Heart left ventricle (tissue), 16 donors: ENCODE measurements at regions not wholly inside any gene's neighbourhood (a gene's known extent, or its start where the extent isn't known, plus 50 kb on each side); places are given as distances from the start of the nearest gene placed in this dataset.

ENCODE experiments used
- ATAC-seq, 4 donors: fragments of 200-7000 bp; cut with Tn5 transposase; one replicate each; pipeline ENCODE4 v1.9.1; 2020 to 2022; ENCODE audit warnings: moderate library complexity in 4 of 4, mild to moderate bottlenecking in 3 of 4, moderate number of reproducible peaks in 1 of 4
- DNase-seq, 5 donors: peaks; one replicate each; pipeline ENCODE4 v3.0.0-alpha.2; 2020
- H3K27ac ChIP-seq, 12 donors: fragments of 200-600 bp; sonication (generic) in 4 of 12; one replicate each; pipeline versions ENCODE4 v1.5.0 to v1.8.0; 2016 to 2022; ENCODE audit warnings: mild to moderate bottlenecking in 2 of 12
- H3K27me3 ChIP-seq, 9 donors: fragments of 200-600 bp; sonication (generic) in 2 of 9; one replicate each; pipeline versions ENCODE4 v1.5.1 to v1.8.0; 2016 to 2022; ENCODE audit warnings: mild to moderate bottlenecking in 3 of 9
- H3K36me3 ChIP-seq, 9 donors: fragments of 200-600 bp; sonication (generic) in 2 of 9; one replicate each; pipeline versions ENCODE4 v1.5.0 to v1.8.0; 2018 to 2022; ENCODE audit warnings: mild to moderate bottlenecking in 2 of 9
- H3K4me1 ChIP-seq, 12 donors: fragments of 200-600 bp; sonication (generic) in 4 of 12; one replicate each; pipeline versions ENCODE4 v1.5.0 to v1.8.0; 2016 to 2022; ENCODE audit warnings: mild to moderate bottlenecking in 3 of 12
- H3K4me3 ChIP-seq, 12 donors: fragments of 200-600 bp; sonication (generic) in 4 of 12; one replicate each; pipeline versions ENCODE4 v1.5.0 to v1.8.0; 2017 to 2022; ENCODE audit warnings: mild to moderate bottlenecking in 9 of 12, moderate library complexity in 4 of 12
- H3K9me3 ChIP-seq, 12 donors: fragments of 200-600 bp; sonication (generic) in 4 of 12; one replicate each; pipeline versions ENCODE4 v1.5.0 to v1.8.0; 2016 to 2022; ENCODE audit warnings: mild to moderate bottlenecking in 1 of 12
- CTCF ChIP-seq, 12 donors: fragments of 200-600 bp; sonication (generic) in 4 of 12; IDR thresholded peaks; one replicate each; pipeline versions ENCODE4 v1.5.0 to v1.8.0; 2018 to 2022; ENCODE audit warnings: antibody characterized with exemption in 12 of 12, mild to moderate bottlenecking in 5 of 12
- POLR2A ChIP-seq, 2 donors: fragments of 450-650 bp; IDR thresholded peaks; one replicate each; pipeline ENCODE4 v1.6.1; 2017; ENCODE audit warnings: antibody characterized with exemption in 2 of 2, mild to moderate bottlenecking in 2 of 2, moderate library complexity in 2 of 2
- WGBS, 4 donors: extraction: QIAGEN DNeasy Blood & Tissue Kit in 2 of 4; methylation state at CpG; one replicate each; pipeline versions ENCODE4 v1.1.5 to v1.1.7; 2013 to 2018; 5-methylcytosine and 5-hydroxymethylcytosine counted together
- intact Hi-C, 10 donors: fragments of 100-400 bp; cut with DNase I; formaldehyde crosslinking; loops; one replicate each; pipeline versions ENCODE4 v1.11.1 to v1.14.2; 2022
- donor health status: ischemic (EF 13 %, LVEDD 7.1; RV severe dilation, severe dysfunction).
- donor health status: healthy with polysubstance abuse.
- donor health status: DM: no; HTN: yes; CAD: no.
- donor health status: DM: no; HTN: no; CAD: no.
- donor health status: ischemic (EF 25% LVEDD 6.9; RV normal size, moderate dysfunction).
- donor health status: ischemic (EF 25% LVEDD 5.7; RV mildly dilated, moderate dysfunction).
- donor health status: healthy.
- donor health status: DM: yes; HTN: yes; CAD: no.
- donor health status: ischemic (EF 35%, LVEDD 5.7; RV mildly dilated, moderate dysfunction).
- donor health status: nonischemic (EF 11% LVEDD 7.7; RV severe dilation, severe dysfunction).
- donor health status: DM: yes; HTN: yes; CAD: no.
- donor health status: PGD.
- donor health status: ischemic (EF 29% LVEDD 5.4; RV normal size, mild dysfunction).
- donor health status: nonischemic (EF 23%, LVEDD 6.1; RV moderate dilation, normal function).

GRCh38 chr17:45706033-45706432 is 78.1 kb upstream of the CRHR1 start:
- no peak for ATAC-seq
- intact Hi-C loops: no loop called here
- Histone ChIP-seq H3K9me3 (no peaks in the 10 kb centered on the region), H3K4me1 (no peaks in the 10 kb centered on the region), H3K27me3 (peaks cover 0 to 29% (median 3%) of the 10 kb centered on the region in 9 donors), H3K27ac (no peak overlapping the region), H3K36me3 (no peaks in the 10 kb centered on the region), H3K4me3 (no peak overlapping the region)
- DNase-seq: no peak
- 63 to 77% (median 71%) methylated on average over 3 of the region's 3 CpGs for WGBS, 4 donors
- TF ChIP-seq CTCF (IDR thresholded peaks at IDR 0.05): no peak
- TF ChIP-seq POLR2A (IDR thresholded peaks at IDR 0.05): no peak

- Histone ChIP-seq H3K4me3 (no peak overlapping the region), H3K27me3 (peaks cover 0 to 30% (median 3%) of the 10 kb centered on the region in 9 donors), H3K9me3 (no peaks in the 10 kb centered on the region), H3K4me1 (no peaks in the 10 kb centered on the region), H3K27ac (no peak overlapping the region), H3K36me3 (no peaks in the 10 kb centered on the region)
- intact Hi-C loops: no loop called here
- 62 to 75% (median 69%) methylated on average over 5 of the region's 5 CpGs for WGBS, 4 donors
- ATAC-seq: no peak
- DNase-seq: no peak
- TF ChIP-seq POLR2A (IDR thresholded peaks at IDR 0.05): no peak
- TF ChIP-seq CTCF (IDR thresholded peaks at IDR 0.05): no peak
Measured at GRCh38 chr17:45708707-45709290, 75.3 kb upstream of the CRHR1 start.

GRCh38 chr17:45709728-45710288 is 74.3 kb upstream of the CRHR1 start:
- no peaks in the 10 kb centered on the region for H3K9me3 ChIP-seq
- 46 to 70% (median 65%) methylated on average over 4 to 6 of the region's 6 CpGs for WGBS, 4 donors
- intact Hi-C loops: no loop called here
- H3K36me3 ChIP-seq: no peaks in the 10 kb centered on the region
- TF ChIP-seq POLR2A (IDR thresholded peaks at IDR 0.05): no peak
- no peak for TF ChIP-seq CTCF (IDR thresholded peaks at IDR 0.05)
- H3K4me1 ChIP-seq: no peaks in the 10 kb centered on the region
- H3K4me3 ChIP-seq: no peak overlapping the region
- no peak overlapping the region for H3K27ac ChIP-seq
- DNase-seq (no peak), ATAC-seq (no peak)
- H3K27me3 ChIP-seq: peaks cover 0 to 34% (median 3%) of the 10 kb centered on the region in 9 donors

- DNase-seq (no peak), ATAC-seq (no peak)
- H3K4me3 ChIP-seq: no peak overlapping the region
- no peaks in the 10 kb centered on the region for H3K9me3 ChIP-seq
- H3K27ac ChIP-seq: no peak overlapping the region
- TF ChIP-seq POLR2A (IDR thresholded peaks at IDR 0.05) (no peak), CTCF (IDR thresholded peaks at IDR 0.05) (no peak)
- H3K36me3 ChIP-seq: no peaks in the 10 kb centered on the region
- peaks cover 0 to 63% (median 6%) of the 10 kb centered on the region in 9 donors for H3K27me3 ChIP-seq
- WGBS, 4 donors: 75 to 86% (median 79%) methylated on average over 3 of the region's 3 CpGs
- intact Hi-C loops: no loop called here
- no peaks in the 10 kb centered on the region for H3K4me1 ChIP-seq
Measured at GRCh38 chr17:45715787-45716186, 68.3 kb upstream of the CRHR1 start.
